ENCODE measurements at regions not wholly inside any gene's neighbourhood (a gene's known extent, or its start where the extent isn't known, plus 50 kb on each side); places are given as distances from the start of the nearest gene placed in this dataset.
"Not testable (repeated sequence)": the region's sequence is repeated elsewhere in the genome, so short reads cannot be mapped to it uniquely, and the experiment has no call there.

DNA sequence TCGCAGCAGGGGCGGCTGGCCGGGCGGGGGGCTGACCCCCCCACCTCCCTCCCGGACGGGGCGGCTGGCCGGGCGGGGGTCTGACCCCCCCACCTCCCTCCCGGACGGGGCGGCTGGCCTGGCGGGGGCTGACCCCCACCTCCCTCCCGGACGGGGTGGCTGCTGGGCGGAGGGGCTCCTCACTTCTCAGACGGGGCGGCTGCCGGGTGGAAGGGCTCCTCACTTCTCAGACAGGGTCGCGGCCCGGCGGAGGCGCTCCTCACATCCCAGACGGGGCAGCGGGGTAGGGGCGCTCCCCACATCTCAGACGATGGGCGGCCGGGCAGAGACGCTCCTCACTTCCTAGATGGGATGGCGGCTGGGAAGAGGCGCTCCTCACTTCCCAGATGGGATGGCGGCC, 260.2 kb upstream of the PTCHD4 start:
- not testable (repeated sequence) for DNase-seq

DNA sequence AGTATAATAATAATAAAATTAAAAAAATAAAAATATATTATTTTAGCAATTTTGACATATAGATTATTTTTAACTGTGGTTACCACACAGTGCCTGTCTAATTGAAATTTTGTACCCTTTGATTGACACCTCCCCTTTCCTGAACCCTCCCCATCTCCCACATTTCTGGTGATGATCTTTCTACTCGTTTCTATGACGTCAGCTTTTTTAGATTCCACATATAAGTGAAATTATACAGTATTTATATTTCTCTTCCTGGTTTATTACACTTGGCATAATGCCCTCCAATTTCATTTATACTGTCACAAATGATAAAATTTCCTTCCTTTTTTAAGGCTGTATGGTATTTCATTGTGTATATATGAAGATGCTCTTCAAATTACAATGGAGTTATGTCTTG, 258.1 kb upstream of the PTCHD4 start:
- DNase-seq = no peak

DNA sequence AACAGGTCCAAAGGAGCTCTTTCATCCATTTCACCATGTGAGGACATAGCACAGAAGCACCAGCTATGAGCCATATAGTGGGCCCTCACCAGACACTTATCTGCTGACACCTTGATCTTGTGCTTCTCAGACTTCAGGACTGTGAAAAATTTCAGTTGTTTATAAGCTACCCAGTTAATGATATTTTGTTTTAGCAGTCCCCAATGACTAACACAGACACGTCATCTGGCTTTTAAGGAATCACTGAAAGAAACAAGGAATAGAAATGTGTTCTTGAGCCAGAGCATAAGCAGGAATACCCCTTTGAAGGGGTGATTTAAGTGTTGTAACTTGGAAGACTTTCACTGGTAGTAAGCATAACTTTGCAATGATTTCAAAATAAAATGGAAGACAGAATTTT, 214.7 kb upstream of the PTCHD4 start:
- DNase-seq = no peak

DNA sequence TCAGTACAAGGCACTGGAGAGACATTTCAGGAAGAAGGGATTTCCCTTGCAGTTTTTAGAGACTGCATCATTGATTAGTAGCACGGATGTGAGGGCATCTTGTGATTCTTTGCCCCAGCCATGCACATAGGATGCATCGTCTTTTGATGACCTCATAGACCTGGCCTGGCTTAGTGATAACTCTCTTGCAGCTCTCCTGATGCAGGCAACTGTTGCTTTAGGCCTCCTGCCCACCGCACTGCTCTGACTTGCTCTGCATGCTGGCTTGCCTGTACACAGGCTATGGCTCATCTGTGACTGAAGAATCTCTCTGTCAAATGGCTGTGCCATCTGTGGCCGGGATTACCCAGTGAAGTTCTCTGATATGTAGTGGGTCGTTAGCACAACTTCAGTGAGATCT, 207.7 kb upstream of the PTCHD4 start:
- no peak for DNase-seq

DNA sequence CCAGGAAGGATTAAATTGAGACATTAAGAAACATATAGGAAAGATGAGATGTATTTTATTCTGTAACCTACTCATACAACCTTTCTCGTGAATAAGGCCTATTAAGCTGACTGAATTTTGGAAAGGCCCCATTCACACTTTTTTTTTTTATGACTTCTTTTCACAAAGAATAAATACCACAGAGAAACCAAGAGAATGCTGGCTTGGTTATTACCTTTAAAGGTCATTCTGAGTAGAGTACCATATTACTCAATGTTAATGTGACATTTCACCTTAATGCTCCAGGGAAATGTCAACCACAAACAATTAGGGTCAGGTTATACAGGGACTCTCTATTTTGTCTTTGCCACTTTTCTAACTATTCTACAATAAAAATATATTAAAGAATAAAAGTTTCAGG, 204.9 kb upstream of the PTCHD4 start:
- DNase-seq = no peak

DNA sequence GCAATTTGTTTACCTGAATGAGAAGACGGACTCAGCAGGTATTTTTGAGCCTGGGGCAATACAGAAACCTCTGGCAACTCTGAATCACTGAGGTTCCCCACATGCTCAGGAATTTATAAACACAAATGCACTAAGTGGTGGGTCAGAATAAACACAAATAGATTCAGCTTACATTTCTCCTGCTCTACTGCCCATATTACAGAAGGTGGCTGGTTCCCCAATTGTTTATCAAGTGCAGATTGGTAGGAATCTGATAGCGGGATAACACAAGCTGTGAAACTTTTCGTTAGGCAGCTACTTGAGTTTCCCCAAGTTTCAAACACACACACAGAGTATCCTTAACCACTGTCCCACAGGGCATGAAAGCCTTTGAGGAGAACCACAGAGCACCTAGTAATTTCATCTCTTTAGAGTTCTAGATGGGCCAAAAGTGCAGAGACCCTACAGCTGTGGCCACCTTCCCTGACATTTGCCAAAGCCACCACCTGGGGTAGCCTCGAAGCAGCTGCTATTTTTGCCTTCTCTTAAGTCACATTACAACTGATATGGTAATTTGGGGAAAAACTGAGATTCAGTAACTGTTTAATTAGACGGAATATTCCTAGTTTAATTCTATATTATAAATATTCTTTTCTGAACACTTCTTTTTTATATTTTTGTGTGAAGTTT, 204.2 kb upstream of the PTCHD4 start:
- DNase-seq = no peak

DNA sequence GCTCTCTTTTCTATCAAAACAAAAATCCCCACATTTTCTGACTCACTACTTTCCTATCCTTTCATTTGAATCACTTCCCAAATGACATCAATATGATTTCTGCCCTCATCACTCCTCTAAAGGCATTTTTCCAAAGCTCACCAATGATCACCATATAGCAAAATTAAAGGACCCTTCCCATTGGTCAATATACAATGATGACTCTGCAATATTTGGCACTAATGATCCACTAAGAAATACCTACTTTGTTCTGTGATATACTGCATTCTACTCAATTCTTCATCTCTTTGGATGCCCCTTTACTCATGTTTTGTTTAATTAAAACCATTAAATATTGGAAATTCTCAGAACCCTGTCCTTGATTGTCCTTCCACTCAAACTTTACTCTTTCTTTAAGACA, 200.3 kb upstream of the PTCHD4 start:
- DNase-seq = no peak

DNA sequence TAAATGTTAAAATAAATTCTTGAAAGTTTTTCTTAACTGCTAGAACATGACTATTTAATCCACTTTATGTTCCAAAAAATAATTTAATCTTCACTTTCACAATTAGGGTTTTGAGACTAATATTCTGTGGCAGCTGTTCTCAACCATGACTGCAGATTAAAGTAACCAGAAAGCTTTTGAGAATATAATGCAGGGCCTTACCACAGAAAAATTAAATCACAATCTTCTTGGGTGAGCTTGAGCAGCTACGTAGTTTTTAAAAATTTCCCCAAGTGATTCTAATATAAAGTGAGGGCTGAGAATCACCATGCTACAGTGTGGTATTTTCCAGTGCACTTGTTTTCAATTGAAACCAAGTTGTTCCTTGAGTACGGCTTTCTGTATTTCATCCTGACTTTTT, 196.6 kb upstream of the PTCHD4 start:
- DNase-seq = no peak

DNA sequence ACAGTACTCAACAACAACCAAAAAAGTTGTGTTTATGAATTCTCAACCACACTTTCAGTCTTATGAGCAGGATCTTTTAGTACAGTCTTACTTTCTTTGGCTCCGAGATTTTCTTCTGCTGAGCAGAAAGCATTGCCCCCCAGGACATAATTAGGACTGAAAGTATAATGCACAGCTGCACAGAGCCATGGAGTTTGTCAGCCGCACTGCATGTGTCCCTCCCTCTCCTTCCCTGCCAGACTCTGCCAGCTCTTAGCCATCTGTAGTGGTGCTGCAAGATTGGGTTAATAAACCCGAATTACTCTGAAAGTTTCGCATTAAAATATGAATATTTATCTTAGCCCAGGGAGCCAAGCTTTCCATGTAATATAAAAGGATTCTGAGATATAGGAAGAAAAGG, 179.6 kb upstream of the PTCHD4 start:
- DNase-seq = no peak

DNA sequence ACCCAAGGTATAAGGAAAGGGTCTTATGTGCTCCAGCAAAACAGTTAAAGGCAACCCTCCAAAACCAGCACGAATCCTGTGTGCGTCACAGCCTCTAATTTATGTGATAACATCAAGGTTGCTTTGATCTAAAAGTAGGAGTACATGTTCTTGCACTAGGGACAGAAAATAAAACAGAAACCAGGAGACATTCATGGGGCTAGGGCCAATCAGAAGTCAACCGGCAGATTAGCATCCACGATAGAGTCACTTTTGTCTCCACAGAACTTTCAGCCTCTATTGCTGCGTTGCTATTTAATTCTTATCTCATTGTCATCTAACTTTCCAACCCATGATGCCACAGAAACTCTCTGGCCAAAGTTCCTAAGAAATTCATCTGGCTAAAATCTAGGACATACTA, 178.8 kb upstream of the PTCHD4 start:
- no peak for DNase-seq

DNA sequence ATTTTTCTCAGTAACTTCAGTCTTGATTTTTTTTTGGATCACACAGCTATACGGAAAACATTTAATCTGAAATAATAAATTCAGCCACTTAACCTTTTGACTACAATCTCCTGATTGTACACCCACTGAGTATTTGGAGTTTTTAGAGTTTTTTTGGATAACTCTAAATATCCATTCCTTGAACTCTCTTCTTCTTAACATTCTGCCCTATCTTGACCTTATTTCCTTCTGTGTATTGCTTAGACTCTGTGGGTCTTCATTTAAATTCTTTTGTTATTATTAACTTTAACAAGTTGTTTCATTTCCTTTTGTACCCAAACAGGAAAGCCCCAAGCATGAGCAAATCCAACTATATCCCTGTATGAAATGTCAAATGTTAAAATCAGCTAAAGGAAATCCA, 170.2 kb upstream of the PTCHD4 start:
- no peak for DNase-seq

DNA sequence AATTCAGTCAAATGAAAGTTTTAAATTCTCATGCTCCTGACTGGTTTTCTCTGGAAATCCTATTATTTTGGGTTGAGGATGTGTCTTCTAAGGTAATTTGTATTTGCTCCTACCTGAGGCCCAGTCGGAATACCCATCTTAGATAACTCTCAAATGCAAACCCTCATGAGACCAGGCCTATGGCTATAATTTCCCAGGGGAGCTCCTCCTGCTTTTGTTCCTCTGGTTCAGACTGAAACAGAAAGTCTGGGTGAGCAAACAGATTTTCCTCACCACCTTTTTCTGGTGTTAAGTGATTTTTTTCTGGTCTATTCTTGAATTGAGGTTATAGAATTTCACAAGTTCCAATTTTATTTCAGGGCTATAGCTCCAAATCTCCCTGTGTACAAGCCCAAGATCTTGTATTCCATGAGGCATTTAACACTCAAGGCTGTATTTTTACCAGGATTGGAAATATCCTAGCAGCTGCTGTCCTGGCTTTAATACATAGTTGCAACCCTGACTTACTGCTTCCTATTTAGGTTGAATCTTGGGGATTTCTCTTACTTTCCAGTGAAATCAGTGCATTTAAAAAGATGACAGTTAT, 169.1 kb upstream of the PTCHD4 start:
- no peak for DNase-seq

DNA sequence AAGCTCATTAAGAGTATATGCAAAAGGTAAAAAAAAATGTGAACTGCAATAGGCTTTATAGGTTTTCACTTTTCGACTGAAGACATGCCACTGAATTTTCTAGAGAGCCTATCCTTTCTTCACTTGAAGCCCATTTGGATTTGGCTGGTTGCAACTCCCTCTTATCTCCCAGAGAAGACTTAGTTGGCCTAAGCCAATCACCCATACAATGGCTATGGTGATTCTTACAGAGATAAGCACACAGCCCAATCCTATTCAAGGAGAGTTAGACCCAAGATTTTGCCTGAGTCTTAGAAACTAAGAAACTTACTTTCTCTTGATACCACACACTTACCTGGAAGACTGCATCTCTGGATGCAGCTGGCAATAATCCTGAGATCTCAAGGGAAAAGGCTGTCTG, 167.3 kb upstream of the PTCHD4 start:
- no peak for DNase-seq

DNA sequence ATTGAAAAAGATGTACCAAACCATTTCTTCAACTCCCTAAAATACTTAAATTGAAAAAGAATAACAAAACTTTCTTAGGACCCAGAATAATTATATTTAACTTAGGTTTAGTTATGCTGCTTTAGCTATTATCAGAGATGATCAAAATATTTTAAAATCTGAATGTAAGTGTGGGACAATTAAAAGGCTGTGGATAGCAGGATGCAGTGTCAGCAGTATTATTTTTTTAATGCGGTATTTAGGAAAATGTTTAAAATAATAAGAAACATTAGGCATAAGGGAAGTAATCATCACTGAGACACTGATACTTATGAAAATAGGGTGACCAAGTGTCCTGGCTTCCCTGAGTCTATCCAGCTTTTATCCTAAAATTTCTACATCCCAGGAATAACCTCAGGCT, 161.5 kb upstream of the PTCHD4 start:
- no peak for DNase-seq

DNA sequence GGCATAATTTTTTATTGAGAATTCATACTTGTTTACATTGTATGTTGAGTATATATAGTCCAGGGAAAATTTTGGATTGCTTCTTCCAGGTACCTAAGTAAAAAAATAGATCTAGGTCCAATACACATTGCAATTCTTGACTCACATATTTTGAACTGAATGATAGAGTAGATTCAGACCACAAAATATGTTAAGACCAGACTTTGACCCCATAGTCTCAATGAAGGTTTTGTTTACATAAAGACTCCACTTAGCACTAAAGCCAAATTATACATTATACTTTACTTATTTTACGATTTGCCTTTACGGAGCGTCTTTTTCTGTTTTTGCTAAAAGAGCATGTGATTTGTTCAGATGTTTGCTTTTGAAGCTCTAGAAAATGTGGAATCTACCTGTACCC, 144.1 kb upstream of the PTCHD4 start:
- no peak for DNase-seq

DNA sequence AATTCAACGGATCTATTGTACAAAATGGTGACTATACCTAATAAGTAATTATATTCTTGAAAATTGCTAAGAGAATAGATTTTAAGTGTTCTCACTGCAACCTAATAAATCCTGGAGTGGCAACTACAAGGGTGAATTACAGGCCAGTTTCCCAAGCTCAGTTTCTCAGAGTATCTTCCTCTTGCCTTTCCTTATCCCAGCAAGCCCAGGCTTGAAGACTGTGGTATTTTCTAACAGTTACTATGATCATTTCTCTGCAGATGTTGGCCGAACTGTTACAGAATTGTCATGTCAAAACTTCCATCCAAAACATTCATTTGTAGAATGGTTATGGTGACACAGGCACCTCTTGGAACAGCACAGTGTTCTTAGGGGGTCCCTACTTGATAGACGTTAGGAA, 138.1 kb upstream of the PTCHD4 start:
- DNase-seq = no peak

DNA sequence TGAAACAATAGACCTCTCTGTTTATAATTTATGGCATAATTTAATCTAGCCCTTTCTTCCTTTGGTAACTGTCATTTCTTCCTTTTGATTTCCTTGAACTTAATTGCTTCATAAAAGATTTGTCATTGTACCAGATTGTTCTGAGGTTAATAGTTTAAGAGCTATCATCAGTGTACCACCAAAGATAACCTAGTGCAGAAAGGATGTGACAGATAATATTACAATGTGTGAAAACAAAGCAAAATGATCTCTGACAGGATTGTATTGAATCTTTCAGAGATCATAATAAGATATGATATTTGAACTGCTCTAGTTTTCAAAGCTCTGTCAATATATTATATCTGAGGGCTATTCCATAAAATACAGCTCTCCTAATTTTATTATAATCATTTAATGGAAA, 132.1 kb upstream of the PTCHD4 start:
- DNase-seq = no peak

DNA sequence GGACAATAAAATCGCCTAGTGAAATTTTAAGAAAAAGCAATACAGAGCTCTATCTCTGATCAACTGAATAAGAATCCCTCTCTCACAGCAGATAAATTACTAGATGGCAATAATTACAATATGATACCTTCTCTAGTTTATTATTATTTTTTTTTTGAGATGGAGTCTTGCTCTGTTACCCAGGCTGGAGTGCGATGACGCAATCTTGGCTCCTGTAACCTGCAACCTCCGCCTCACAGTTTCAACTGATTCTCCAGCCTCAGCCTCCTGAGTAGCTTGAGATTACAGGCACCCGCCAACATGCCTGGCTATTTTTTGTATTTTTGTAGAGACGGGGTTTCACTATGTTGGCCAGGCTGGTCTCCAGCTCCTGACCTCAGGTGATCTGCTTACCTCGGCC, 129.3 kb upstream of the PTCHD4 start:
- DNase-seq = no peak

DNA sequence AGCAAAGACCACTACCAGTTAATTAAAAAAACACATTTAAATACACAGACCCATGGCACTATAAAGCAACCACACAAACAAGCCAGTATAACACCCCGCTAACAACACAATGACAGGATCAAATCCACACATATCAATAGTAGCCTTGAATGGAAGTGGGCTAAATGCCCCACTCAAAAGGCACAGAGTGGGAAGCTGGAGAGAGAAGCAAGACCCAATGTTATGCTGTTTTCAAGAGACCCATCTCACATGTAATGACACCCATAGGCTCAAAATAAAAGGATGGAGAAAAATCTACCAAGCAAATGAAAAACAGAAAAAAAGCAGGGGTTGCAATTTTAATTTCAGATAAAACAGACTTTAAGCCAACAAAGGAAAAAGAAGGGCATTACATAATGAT, 125.4 kb upstream of the PTCHD4 start:
- DNase-seq = no peak

DNA sequence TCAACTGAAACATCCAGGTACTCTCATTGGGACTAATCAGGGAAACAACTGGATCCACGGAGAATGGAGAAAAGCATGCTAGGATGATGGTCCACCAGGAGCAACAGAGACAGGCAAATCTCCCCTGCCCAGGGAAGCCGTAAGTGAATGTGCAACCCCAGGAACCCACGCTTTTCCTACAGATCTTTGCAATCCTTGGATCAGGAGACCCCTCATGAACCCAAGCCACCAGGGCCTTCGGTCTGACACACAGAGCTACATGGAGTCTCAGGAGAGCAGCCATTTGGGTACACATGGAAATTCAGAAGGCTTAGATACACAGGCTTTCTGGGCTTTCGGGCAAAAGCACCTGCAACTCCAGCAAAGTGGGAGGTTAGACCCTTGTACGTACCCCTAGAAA, 122.1 kb upstream of the PTCHD4 start:
- no peak for DNase-seq

DNA sequence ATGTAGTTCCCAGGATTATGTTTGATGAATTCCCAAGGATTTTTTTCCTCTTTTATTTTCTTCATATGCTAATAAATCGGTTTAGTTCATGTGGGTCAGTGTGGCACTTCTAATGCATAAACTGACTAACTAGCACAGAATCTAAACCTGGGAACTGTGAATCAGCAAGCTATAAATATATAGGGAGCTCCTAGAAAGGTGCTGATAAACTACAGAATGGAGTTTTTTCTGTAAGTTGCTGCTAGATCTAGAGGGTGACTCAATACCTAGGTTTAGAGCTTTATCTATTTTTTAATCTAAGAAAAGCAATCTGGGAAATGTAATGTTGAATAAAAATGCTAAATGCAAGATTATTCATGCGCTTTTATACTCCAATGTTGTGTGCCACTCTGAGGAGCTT, 118.8 kb upstream of the PTCHD4 start:
- DNase-seq = no peak

DNA sequence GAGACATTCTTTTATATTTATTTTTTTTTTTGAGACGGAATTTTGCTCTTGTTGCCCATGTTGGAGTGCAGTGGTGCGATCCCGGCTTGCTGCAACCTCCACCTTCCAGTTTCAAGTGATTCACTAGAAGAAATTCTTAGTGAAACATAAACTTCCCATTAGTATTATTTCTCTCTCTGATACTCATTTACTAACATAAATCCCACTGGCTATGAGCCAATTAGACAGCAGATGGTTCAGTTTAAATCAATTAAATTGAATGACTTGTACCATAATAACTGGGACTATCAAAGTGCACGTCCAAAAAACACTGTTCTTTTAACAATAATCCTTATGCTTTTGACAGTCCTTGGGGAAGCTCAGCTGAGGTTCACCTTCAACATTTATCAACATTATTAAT, 111.2 kb upstream of the PTCHD4 start:
- DNase-seq = peak in 1 of 3 experiments; percentile 33

DNA sequence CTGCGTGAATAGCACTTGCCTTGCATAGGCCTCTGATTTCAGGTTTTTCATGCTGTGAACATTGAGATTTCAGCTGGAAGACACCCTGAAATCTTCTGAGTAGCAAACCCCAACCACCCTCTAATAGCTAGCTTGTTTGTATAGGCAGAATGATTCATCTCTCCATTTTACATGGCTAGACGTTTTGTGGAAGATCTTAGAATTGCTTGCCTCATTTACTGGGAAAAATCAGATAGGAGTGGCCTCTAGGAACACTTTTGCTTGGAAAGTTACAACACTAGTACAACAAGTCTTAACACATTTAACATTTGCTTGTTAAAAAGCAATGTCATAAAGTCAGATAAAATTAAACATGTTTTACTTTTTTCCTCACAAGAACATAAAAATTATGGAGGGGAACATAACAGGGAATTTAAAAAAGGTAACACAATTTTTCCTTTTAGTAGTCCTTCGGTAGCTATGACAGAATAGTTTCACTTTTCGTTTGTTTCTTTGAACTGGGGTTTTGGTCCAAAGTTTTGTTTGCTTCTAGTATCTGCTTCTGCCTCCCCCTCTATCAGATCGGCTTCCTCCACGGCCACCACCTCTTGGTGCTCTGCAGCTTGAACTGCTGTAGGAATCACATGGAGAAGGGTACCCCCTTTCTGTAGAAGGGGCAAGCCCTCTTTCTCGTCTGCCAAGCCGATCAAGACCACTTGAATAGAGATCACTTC, 102.2 kb upstream of the PTCHD4 start:
- DNase-seq = no peak

DNA sequence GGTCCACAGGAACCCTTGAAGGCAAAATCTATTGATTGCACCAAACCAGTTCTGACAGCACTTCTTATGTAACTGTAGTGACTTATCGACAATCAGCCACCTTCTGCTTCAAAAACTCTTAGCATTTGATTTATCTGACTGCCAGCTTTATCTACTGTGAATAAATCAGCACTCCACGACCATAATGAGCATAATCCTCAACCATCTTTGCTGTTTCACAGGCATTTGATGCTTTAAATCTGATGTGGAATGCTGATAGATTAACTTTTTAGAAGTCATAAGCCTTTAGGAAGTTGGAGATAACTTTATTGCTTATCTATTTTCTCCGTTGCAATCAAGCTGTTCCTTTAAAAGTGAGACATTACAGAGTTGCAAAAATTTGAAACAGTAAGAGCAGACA, 101.5 kb upstream of the PTCHD4 start:
- DNase-seq = no peak

DNA sequence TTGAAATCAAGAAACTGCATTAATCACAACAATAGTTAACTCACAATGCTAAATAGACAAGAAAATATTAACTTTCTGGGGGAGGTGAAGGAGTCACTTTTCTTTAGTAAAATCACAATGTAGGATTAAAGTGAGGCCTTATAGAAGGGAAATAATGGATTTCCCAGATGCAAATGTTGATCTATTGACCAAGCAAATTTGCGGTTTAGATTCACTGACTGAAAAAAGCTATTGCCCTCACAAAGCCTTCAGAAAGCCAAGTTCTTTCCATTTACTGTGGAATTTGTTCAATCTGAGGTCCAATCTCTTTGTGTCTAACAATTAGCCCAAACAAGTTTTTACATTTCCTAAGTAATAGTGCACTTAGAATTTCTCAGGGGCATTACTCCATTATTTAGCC, 95.1 kb upstream of the PTCHD4 start:
- no peak for DNase-seq

Measured in NCI-H1417 (cell line).